Subcutaneous abdominal adipose tissue (tissue), 5 donors: ENCODE measurements at regions not wholly inside any gene's neighbourhood (a gene's known extent, or its start where the extent isn't known, plus 50 kb on each side); places are given as distances from the start of the nearest gene placed in this dataset.

Source experiments
- H3K27ac ChIP-seq: one replicate; pipeline ENCODE4 v1.7.0; 2013; ENCODE audit warnings: low read depth, mild to moderate bottlenecking, inconsistent platforms, low read length, moderate library complexity
- H3K27me3 ChIP-seq, 5 donors: one replicate each; pipeline ENCODE4 v1.7.0; 2013; ENCODE audit warnings: low read length in 5 of 5, inconsistent platforms in 1 of 5; ENCODE audit not compliant: control insufficient read depth in 5 of 5, insufficient read depth in 4 of 5
- H3K36me3 ChIP-seq, 5 donors: one replicate each; pipeline ENCODE4 v1.7.0; 2013; ENCODE audit warnings: low read length in 5 of 5; ENCODE audit not compliant: control insufficient read depth in 5 of 5, insufficient read depth in 5 of 5
- H3K4me1 ChIP-seq, 5 donors: one replicate each; pipeline ENCODE4 v1.7.0; 2013; ENCODE audit warnings: low read length in 5 of 5, mild to moderate bottlenecking in 3 of 5, moderate library complexity in 1 of 5; ENCODE audit not compliant: control insufficient read depth in 5 of 5, insufficient read depth in 5 of 5
- H3K4me3 ChIP-seq, 5 donors: one replicate each; pipeline ENCODE4 v1.7.0; 2013; ENCODE audit warnings: low read length in 5 of 5, low read depth in 1 of 5
- H3K9ac ChIP-seq, 5 donors: one replicate each; pipeline ENCODE4 v1.7.0; 2013; ENCODE audit warnings: low read length in 5 of 5, mild to moderate bottlenecking in 4 of 5, moderate library complexity in 3 of 5
- H3K9me3 ChIP-seq, 5 donors: one replicate each; pipeline ENCODE4 v1.7.0; 2013; ENCODE audit warnings: low read length in 5 of 5; ENCODE audit not compliant: control insufficient read depth in 5 of 5
- donor health status: healthy.
- donor health status: healthy.
- donor health status: healthy.
- donor health status: healthy.
- donor health status: healthy.

DNA sequence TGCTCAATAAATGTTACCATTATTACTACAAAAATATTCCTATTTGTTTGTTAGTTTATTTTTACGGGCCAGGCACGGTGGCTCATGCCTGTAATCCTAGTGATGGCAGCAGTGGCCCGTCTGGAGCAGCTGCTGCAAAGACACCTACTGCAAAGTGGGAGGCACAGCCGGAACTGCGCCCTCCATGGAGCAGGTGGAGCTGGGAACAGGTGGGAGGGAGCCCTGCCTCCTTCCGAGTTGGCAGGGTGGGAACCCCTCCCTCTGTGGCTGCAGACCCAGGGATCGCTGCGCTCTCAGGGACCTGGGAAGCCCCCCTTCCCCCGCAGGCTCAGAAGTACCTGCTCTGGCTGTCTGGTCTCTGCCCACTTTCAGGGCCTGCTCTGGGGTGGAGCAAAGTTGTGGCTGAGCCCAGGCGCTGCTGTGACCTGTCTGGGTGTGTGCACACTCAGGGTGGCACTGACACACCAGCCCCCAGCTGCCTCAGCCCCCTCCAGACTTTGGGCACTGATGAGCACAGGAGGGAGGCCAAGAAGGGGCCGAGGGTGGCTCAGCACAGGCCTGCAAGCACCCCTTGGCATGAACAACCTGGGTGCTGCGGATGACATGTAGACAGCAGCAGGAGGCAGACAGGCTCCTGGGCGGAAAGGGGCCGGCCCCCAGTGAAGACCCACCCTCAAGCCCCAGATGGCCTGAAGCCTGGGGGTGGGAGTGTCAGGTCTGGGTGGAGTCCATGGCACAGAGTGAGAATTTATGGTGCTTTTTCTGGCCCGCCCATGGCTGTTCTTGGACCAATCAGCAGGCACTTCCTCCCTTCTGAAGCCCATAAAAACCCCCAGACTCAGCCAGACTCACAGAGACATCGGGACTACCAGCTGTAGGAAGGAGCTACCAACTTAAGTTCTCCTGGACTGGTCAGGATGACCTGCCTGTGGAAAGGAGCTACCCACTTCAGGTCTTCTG lies 103.7 kb upstream of the CLMP start:
- H3K9ac ChIP-seq, result no peak overlapping the region
- no peaks in the 10 kb centered on the region for H3K9me3 ChIP-seq
- peaks cover 4 to 19% (median 12%) of the 10 kb centered on the region in 5 donors for H3K4me1 ChIP-seq
- no peaks in the 10 kb centered on the region for H3K36me3 ChIP-seq
- H3K4me3 ChIP-seq, result no peak overlapping the region
- H3K27me3 ChIP-seq, result peaks cover 3 to 32% (median 18%) of the 10 kb centered on the region in 5 donors
- no peak overlapping the region for H3K27ac ChIP-seq

DNA sequence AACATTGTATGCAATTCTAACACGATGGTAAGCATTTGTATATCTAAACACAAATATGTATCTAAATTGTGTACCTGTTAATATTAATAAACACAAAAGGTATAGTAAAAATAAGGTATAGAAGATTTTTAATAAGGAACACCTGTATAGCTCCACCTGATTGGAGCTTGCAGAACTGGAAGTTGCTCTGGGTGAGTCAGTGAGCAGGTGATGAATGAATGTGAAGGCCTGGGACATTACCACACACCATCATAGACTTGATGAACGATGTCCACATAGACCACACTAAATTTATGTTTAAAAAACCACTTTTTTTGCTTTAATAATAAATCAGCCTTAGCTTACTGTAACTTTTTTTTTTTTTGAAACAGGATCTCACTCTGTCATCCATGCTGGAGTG lies 97.6 kb upstream of the CLMP start:
- no peaks in the 10 kb centered on the region for H3K9me3 ChIP-seq
- H3K36me3 ChIP-seq, result no peaks in the 10 kb centered on the region
- no peak overlapping the region for H3K9ac ChIP-seq
- peaks cover 0 to 6% (median 0%) of the 10 kb centered on the region in 5 donors for H3K27me3 ChIP-seq
- no peak overlapping the region for H3K27ac ChIP-seq
- no peak overlapping the region for H3K4me3 ChIP-seq
- no peaks in the 10 kb centered on the region for H3K4me1 ChIP-seq

DNA sequence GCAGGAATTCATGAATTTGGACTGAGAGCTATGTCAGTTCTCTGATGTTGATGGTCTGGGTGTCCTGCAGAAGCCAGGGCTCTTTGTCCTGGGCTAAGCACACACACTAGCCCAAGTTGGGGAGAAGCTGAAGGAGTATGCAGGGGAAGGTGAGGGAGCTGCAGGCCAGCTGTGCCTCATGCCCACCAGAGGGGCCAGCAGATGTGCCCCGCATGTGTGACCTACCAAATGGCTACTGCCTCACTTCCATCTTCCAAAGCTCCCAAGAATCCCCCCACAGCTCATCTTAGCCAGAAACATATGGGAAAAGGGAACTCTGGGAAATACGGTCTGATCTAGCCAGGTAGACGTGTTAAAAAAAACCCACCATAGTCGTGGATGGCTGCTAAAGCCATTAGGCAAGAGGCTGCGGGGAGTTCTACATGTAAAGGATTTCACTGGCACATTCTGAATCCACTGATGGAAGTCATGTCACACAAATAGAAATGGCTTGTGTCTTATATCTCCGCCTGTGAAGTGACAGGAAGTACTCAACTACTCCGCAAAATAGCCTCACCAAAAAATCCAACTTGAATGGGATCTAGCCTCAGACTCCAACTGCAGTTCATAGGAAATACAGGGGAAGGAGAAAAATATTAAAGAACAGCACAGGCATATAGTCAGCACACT lies 96.3 kb upstream of the CLMP start:
- Histone ChIP-seq H3K27ac (no peak overlapping the region), H3K9me3 (no peaks in the 10 kb centered on the region), H3K36me3 (no peaks in the 10 kb centered on the region), H3K4me3 (no peak overlapping the region), H3K9ac (no peak overlapping the region), H3K4me1 (no peaks in the 10 kb centered on the region), H3K27me3 (no peaks in the 10 kb centered on the region)

DNA sequence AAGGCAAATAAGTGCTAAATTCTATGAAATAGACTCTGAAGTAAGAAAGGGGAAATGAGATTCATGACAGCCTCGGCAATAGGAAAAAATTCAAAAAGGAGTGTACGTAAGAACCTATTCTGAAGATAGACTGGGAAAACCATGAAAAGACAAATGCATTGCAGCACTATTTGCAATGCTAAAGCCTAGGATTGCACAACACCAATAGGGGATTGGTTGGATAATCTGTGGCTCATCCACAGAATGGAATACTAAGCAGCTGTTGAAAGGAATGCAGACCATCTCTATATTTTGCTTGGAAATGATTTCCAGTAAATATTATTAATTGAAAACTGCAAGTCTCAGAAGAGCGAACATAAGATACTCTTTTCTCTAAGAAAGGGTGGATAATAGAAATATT lies 91.7 kb upstream of the CLMP start:
- Histone ChIP-seq H3K27ac (no peak overlapping the region), H3K36me3 (no peaks in the 10 kb centered on the region)

DNA sequence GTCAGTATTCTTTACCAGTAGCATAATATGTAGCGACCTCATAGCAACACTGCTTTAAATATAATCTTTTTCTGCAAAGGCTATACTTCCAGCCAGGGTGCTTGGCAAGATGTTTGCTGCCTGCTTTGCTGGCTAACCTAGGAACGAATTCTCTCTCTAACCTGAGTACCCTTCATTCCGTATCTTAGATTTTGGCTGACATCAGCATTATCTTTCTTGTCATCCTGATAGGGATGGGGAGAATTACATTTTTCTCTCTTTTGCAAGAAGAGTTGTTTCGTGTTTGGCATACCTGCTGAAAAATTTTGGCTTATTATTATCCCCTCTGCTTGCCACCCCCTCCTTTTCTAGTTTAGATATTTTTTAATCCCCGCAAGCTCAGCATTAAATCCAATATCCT lies 91.2 kb upstream of the CLMP start:
- Histone ChIP-seq H3K36me3 (no peaks in the 10 kb centered on the region), H3K9ac (no peak overlapping the region), H3K4me1 (no peaks in the 10 kb centered on the region), H3K9me3 (no peaks in the 10 kb centered on the region), H3K4me3 (no peak overlapping the region), H3K27me3 (peaks cover 0 to 6% (median 3%) of the 10 kb centered on the region in 5 donors), H3K27ac (no peak overlapping the region)

More for the DNA sequence above, 91.7 kb upstream of the CLMP start:
- Histone ChIP-seq H3K9me3 (no peaks in the 10 kb centered on the region), H3K27me3 (peaks cover 0 to 6% (median 1%) of the 10 kb centered on the region in 5 donors), H3K4me3 (no peak overlapping the region), H3K4me1 (no peaks in the 10 kb centered on the region), H3K9ac (no peak overlapping the region)

DNA sequence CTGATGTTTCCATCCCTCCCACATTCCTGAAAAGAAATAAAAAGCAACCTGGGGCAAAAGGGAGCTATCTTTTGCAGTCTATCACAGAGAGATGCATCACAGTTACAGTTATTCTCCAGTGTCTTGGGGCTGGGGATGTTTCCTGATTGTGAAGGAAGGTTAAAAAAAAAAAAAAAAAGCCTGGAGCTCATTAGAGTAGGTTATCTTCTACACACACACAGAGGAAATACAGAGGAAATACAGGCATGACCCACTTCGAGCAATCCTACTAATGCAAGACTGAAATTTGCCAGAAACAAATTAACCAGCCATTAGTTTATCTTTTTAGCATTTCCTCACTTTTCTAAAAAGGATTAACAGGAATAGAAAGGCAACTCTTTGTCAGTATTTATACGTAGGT lies 89.4 kb upstream of the CLMP start:
- Histone ChIP-seq H3K4me3 (no peak overlapping the region), H3K27ac (no peak overlapping the region), H3K36me3 (no peaks in the 10 kb centered on the region), H3K4me1 (no peaks in the 10 kb centered on the region), H3K9me3 (no peaks in the 10 kb centered on the region), H3K27me3 (peaks cover 0 to 6% (median 3%) of the 10 kb centered on the region in 5 donors), H3K9ac (no peak overlapping the region)

DNA sequence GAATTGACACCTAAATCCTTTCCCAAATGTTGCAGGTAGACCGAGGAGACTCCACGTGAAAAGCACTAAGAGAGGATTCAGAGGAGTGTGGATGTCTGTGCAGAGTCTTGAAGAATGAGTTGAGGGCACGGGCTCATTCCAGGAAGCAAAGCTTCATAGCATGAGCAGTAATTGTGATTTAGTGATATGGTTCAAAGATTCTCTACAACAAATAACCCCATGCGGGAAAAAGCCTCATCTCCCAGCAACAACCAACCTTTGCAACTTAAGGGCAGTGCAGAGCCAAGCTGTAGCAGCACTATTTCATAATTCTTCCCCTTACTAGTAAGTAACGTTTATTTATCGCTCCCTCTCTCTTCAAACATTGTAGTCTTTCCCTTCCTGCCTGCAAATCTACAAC lies 87.5 kb upstream of the CLMP start:
- peaks cover 0 to 6% (median 3%) of the 10 kb centered on the region in 5 donors for H3K27me3 ChIP-seq
- H3K36me3 ChIP-seq, result no peaks in the 10 kb centered on the region
- H3K27ac ChIP-seq, result no peak overlapping the region
- no peaks in the 10 kb centered on the region for H3K9me3 ChIP-seq
- no peaks in the 10 kb centered on the region for H3K4me1 ChIP-seq
- no peak overlapping the region for H3K9ac ChIP-seq
- no peak overlapping the region for H3K4me3 ChIP-seq

DNA sequence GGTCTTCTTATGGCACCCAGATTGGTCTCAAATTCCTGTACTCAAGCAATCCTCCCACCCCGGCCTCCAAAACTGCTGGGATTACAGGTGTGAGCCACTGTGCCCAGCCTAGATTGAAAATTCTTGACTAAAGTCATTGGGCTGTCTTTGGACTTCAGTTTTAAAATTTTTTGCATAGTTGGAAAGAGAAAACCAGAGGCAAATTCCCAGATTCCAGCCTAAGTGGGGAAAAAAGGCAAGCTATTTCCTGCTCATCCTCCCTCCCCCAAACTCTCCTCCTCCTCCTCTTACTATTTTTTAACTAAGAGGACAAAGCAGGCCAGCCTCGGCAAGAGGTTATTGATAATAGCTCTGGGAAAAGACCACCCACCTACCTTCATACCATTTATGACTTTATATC lies 78.6 kb upstream of the CLMP start:
- H3K4me3 ChIP-seq, result no peak overlapping the region
- no peak overlapping the region for H3K9ac ChIP-seq
- H3K27me3 ChIP-seq, result peaks cover 0 to 8% (median 0%) of the 10 kb centered on the region in 5 donors
- no peaks in the 10 kb centered on the region for H3K4me1 ChIP-seq
- no peak overlapping the region for H3K27ac ChIP-seq
- H3K36me3 ChIP-seq, result no peaks in the 10 kb centered on the region
- H3K9me3 ChIP-seq, result no peaks in the 10 kb centered on the region

DNA sequence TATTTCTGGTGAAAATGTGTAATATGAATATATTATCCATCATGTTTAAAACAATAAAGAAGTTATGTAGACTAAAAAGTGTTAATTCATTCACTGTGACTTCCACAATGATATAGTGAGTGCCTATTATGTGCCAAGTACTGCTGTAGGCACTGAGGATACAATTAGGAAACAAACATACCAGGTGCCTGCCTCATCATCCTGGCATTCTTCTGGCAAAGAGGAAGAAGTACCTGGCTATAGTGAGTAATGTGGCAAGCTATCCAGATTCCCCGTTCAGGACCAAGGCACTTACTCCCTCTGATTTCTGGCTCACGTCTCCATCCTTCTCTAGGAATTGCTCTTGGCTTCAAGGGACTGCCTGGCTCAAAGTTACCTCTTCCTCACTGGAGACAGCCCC lies 77.5 kb upstream of the CLMP start:
- Histone ChIP-seq H3K27me3 (peaks cover 0 to 8% (median 0%) of the 10 kb centered on the region in 5 donors), H3K36me3 (no peaks in the 10 kb centered on the region), H3K4me3 (no peak overlapping the region)

DNA sequence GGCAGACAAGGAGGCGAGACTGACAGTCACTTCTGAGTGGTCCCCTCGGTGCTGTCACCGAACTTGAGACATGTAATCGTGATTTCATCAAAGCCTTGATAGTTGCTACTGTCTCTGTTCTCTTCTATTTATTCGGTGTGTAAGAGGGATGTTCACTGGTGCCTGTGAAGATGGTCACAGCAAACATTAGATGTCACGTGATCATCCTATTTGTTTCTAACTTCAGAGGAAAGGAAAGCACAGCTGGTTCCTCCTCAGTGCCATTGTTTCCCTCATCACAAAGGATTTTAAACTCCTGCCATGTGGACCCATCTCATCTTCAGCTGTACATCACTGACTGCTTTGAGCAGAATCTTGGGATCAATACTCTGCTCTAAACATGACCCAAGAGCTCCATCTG lies 73.1 kb upstream of the CLMP start:
- H3K4me1 ChIP-seq, result peaks cover 0 to 14% (median 8%) of the 10 kb centered on the region in 5 donors
- H3K4me3 ChIP-seq, result no peak overlapping the region
- H3K27ac ChIP-seq, result no peak overlapping the region
- no peak overlapping the region for H3K9ac ChIP-seq
- H3K27me3 ChIP-seq, result peaks cover 0 to 5% (median 0%) of the 10 kb centered on the region in 5 donors
- no peaks in the 10 kb centered on the region for H3K36me3 ChIP-seq
- no peaks in the 10 kb centered on the region for H3K9me3 ChIP-seq

More for the DNA sequence above, 77.5 kb upstream of the CLMP start:
- H3K9me3 ChIP-seq, result no peaks in the 10 kb centered on the region
- H3K27ac ChIP-seq, result no peak overlapping the region
- no peak overlapping the region for H3K9ac ChIP-seq
- no peaks in the 10 kb centered on the region for H3K4me1 ChIP-seq
